OCI-LY7 (cell line): ENCODE measurements at regions not wholly inside any gene's neighbourhood (a gene's known extent, or its start where the extent isn't known, plus 50 kb on each side); places are given as distances from the start of the nearest gene placed in this dataset.

ENCODE experiments used
- BruUV-seq: library from RNA; stranded (reverse); fragments of 400-500 nt; replicated peaks from 2 replicates; lab custom pipeline; 2021; lab: Mats Ljungman, UMichigan
- CTCF ChIA-PET: fragments of 300-600 bp; sonication (Branson Sonifier 250); formaldehyde crosslinking; loops from one replicate; lab custom pipeline; 2022; ENCODE audit warnings: antibody characterized with exemption; ENCODE audit not compliant: unreplicated experiment; lab: Charles Lee
- POLR2A ChIA-PET: fragments of 300-600 bp; sonication (Branson Sonifier 250); formaldehyde crosslinking; loops from one replicate; lab custom pipeline; 2022; ENCODE audit warnings: antibody characterized with exemption; lab: Charles Lee
- DNase-seq: peaks from one replicate; pipeline ENCODE4 v3.0.0-alpha.2; 2015; ENCODE audit warnings: low spot score
- H2AFZ ChIP-seq: fragments of 200-600 bp; sonication (generic), shearing (Covaris generic); 2 replicates; pipeline ENCODE4 v1.6.1; 2014; ENCODE audit warnings: mild to moderate bottlenecking, antibody characterized with exemption, low read length, moderate library complexity
- H3K27ac ChIP-seq: fragments of 200-600 bp; sonication (generic); 2 replicates; pipeline ENCODE4 v1.5.1; 2014; ENCODE audit warnings: mixed run types, low read depth, mild to moderate bottlenecking, moderate library complexity, low read length, inconsistent platforms; ENCODE audit not compliant: poor library complexity, severe bottlenecking
- H3K36me3 ChIP-seq: fragments of 200-600 bp; sonication (generic); 2 replicates; pipeline ENCODE4 v1.6.1; 2014; ENCODE audit warnings: mild to moderate bottlenecking, antibody characterized with exemption, low read length, moderate library complexity, mixed read lengths; ENCODE audit not compliant: insufficient read depth
- H3K4me1 ChIP-seq: fragments of 200-600 bp; sonication (generic); 2 replicates; pipeline ENCODE4 v1.5.1; 2014; ENCODE audit warnings: mild to moderate bottlenecking, low read length; ENCODE audit not compliant: insufficient read depth, poor library complexity, severe bottlenecking
- H3K4me2 ChIP-seq: fragments of 200-600 bp; sonication (generic); 2 replicates; pipeline ENCODE4 v1.6.1; 2014; ENCODE audit warnings: mild to moderate bottlenecking, low read length
- H3K4me3 ChIP-seq: fragments of 200-600 bp; sonication (generic); 2 replicates; pipeline ENCODE4 v1.5.1; 2014; ENCODE audit warnings: mild to moderate bottlenecking, low read depth, low read length; ENCODE audit not compliant: poor library complexity, severe bottlenecking
- H3K79me2 ChIP-seq: fragments of 200-600 bp; sonication (generic); 2 replicates; pipeline ENCODE4 v1.6.1; 2016; ENCODE audit warnings: low read depth, mild to moderate bottlenecking, low read length, moderate library complexity, mixed read lengths; ENCODE audit not compliant: insufficient read depth
- H3K9me2 ChIP-seq: fragments of 200-600 bp; sonication (generic); 2 replicates; pipeline ENCODE4 v1.6.1; 2016; ENCODE audit warnings: mild to moderate bottlenecking, low read length, mixed read lengths; ENCODE audit not compliant: insufficient read depth
- H3K9me3 ChIP-seq: fragments of 200-600 bp; sonication (generic); 2 replicates; pipeline ENCODE4 v1.6.1; 2014; ENCODE audit warnings: mild to moderate bottlenecking, mixed run types, low read length, mixed read lengths
- H4K20me1 ChIP-seq: fragments of 200-600 bp; sonication (generic); 2 replicates; pipeline ENCODE4 v1.6.1; 2014; ENCODE audit warnings: mild to moderate bottlenecking, antibody characterized with exemption, low read length, moderate library complexity, mixed read lengths; ENCODE audit not compliant: insufficient read depth
- CTCF ChIP-seq: fragments of 200-600 bp; sonication (generic); conservative IDR thresholded peaks from 2 replicates; pipeline ENCODE4 v1.5.1; 2014; ENCODE audit warnings: mild to moderate bottlenecking, antibody characterized with exemption, low read length, moderate library complexity, mixed read lengths
- EZH2phosphoT487 ChIP-seq: fragments of 200-600 bp; sonication (generic); IDR thresholded peaks from 2 replicates; pipeline ENCODE4 v1.6.1; 2018; ENCODE audit warnings: low read depth, borderline replicate concordance, mild to moderate bottlenecking, mixed run types, antibody characterized with exemption, low read length, moderate library complexity, mixed read lengths
- intact Hi-C: fragments of 100-400 bp; cut with micrococcal nuclease; formaldehyde crosslinking; loops from one replicate; pipeline ENCODE4 v1.10.0; 2022; ENCODE audit not compliant: unreplicated experiment

- Histone ChIP-seq H3K36me3 (no peaks in the 10 kb centered on the region; the same call in 1 of the 2 replicates), H3K79me2 (no peaks in the 10 kb centered on the region), H3K9me3 (peaks cover 18% of the 10 kb centered on the region), H3K27ac (no peak overlapping the region), H3K9me2 (no peaks in the 10 kb centered on the region), H3K4me3 (no peak overlapping the region), H3K4me2 (no peak overlapping the region), H4K20me1 (no peaks in the 10 kb centered on the region), H2AFZ (no peak overlapping the region), H3K4me1 (peaks cover 18% of the 10 kb centered on the region)
- intact Hi-C loops: no loop called here
- TF ChIP-seq CTCF: no peak
- no peak for TF ChIP-seq EZH2phosphoT487
- no peak for DNase-seq
- CTCF ChIA-PET: no interaction called here
- BruUV-seq: no TSS peak
- POLR2A ChIA-PET: interaction anchor here (0.9 kb wide), 1 partner anchor 15 kb away, joined by 3 read pairs; no protein-coding TSS in a partner anchor
Observed at GRCh38 chr7:69504733-69505420, 93.4 kb upstream of the AUTS2 start.

- no peaks in the 10 kb centered on the region for H3K9me3 ChIP-seq
- no peak for TF ChIP-seq CTCF
- TF ChIP-seq EZH2phosphoT487: no peak
- no peaks in the 10 kb centered on the region for H3K79me2 ChIP-seq
- no peak overlapping the region for H3K4me3 ChIP-seq
- H4K20me1 ChIP-seq: no peaks in the 10 kb centered on the region
- H3K4me1 ChIP-seq: peaks cover 5% of the 10 kb centered on the region
- intact Hi-C loops: no loop called here
- H3K9me2 ChIP-seq: no peaks in the 10 kb centered on the region
- no peak overlapping the region for H3K4me2 ChIP-seq
- no peak overlapping the region for H3K27ac ChIP-seq
- DNase-seq: no peak
- H3K36me3 ChIP-seq: no peaks in the 10 kb centered on the region
- POLR2A ChIA-PET: interaction anchor here (0.6 to 1.1 kb wide), 6 partner anchors 15 to 255 kb away, joined by 3 to 4 read pairs (median 4); no protein-coding TSS in a partner anchor
- H2AFZ ChIP-seq: no peak overlapping the region
- BruUV-seq: no TSS peak
- CTCF ChIA-PET: no interaction called here
Observed at GRCh38 chr7:69508736-69509135, 89.5 kb upstream of the AUTS2 start.

GRCh38 chr7:69510114-69510513 lies 88.2 kb upstream of the AUTS2 start:
- no peaks in the 10 kb centered on the region for H4K20me1 ChIP-seq
- POLR2A ChIA-PET: interaction anchor here (0.6 to 1.2 kb wide), 2 partner anchors 8 to 29 kb away, joined by 3 read pairs; no protein-coding TSS in a partner anchor

More at GRCh38 chr7:69510114-69510513, 88.2 kb upstream of the AUTS2 start:
- no peaks in the 10 kb centered on the region for H3K4me1 ChIP-seq
- CTCF ChIA-PET: no interaction called here
- no peaks in the 10 kb centered on the region for H3K9me2 ChIP-seq
- no peak overlapping the region for H3K4me2 ChIP-seq
- no peaks in the 10 kb centered on the region for H3K9me3 ChIP-seq
- TF ChIP-seq EZH2phosphoT487 (no peak), CTCF (no peak)
- H3K79me2 ChIP-seq: no peaks in the 10 kb centered on the region
- BruUV-seq: no TSS peak
- no peak for DNase-seq
- intact Hi-C loops: no loop called here
- H3K4me3 ChIP-seq: no peak overlapping the region
- H3K36me3 ChIP-seq: no peaks in the 10 kb centered on the region
- no peak overlapping the region for H3K27ac ChIP-seq
- no peak overlapping the region for H2AFZ ChIP-seq
